ENCODE measurements at regions not wholly inside any gene's neighbourhood (a gene's known extent, or its start where the extent isn't known, plus 50 kb on each side); places are given as distances from the start of the nearest gene placed in this dataset.
A peak's percentile ranks its signal among the peaks of the same experiment; 100 is the strongest.

GRCh38 chr4:3871181-3871852, 105.1 kb downstream of the ADRA2C start:
- no peak for TF ChIP-seq CTCF (IDR thresholded peaks at IDR 0.05)
- Mint-ChIP-seq H3K4me3 (peak overlapping the region; percentile 10), H3K4me1 (peaks cover 0 to 15% of the 10 kb centered on the region in 2 donors), H3K36me3 (no peaks in the 10 kb centered on the region), H3K27ac (no peak overlapping the region), H3K27me3 (ENCODE audit: low read depth in 2 of 2) (peaks cover 59 to 65% of the 10 kb centered on the region in 2 donors), H3K9me3 (no peaks in the 10 kb centered on the region)
- intact Hi-C loops (cut with micrococcal nuclease), result no loop called here
- Histone ChIP-seq H3K4me3 (ENCODE audit: low read length) (no peak overlapping the region), H3K9me3 (ENCODE audit: control insufficient read depth, insufficient read depth, low read length) (no peaks in the 10 kb centered on the region), H3K27ac (ENCODE audit: low read length) (no peak overlapping the region), H3K4me1 (ENCODE audit: control insufficient read depth, insufficient read depth, low read length) (peaks cover 24% of the 10 kb centered on the region), H3K27me3 (ENCODE audit: control insufficient read depth, insufficient read depth, low read length) (peaks cover 57% of the 10 kb centered on the region), H3K36me3 (ENCODE audit: control insufficient read depth, insufficient read depth, low read length) (no peaks in the 10 kb centered on the region)
- WGBS (ENCODE audit: insufficient coverage), result 8% methylated on average over 48 of the region's 53 CpGs
- DNase-seq (peak in 1 of 2 donors; percentile 42), ATAC-seq (peak in 1 of 3 donors; percentile 62)

- intact Hi-C loops (cut with micrococcal nuclease), result no loop called here
- Histone ChIP-seq H3K36me3 (ENCODE audit: control insufficient read depth, insufficient read depth, low read length) (no peaks in the 10 kb centered on the region), H3K9me3 (ENCODE audit: control insufficient read depth, insufficient read depth, low read length) (no peaks in the 10 kb centered on the region), H3K4me3 (ENCODE audit: low read length) (no peak overlapping the region), H3K27ac (ENCODE audit: low read length) (no peak overlapping the region), H3K4me1 (ENCODE audit: control insufficient read depth, insufficient read depth, low read length) (peaks cover 24% of the 10 kb centered on the region), H3K27me3 (ENCODE audit: control insufficient read depth, insufficient read depth, low read length) (peaks cover 64% of the 10 kb centered on the region)
- H3K27me3 Mint-ChIP-seq (ENCODE audit: low read depth in 2 of 2), result peaks cover 64% of the 10 kb centered on the region in 2 donors
- H3K27ac Mint-ChIP-seq, result no peak overlapping the region
- H3K36me3 Mint-ChIP-seq, result peaks cover under 1% of the 10 kb centered on the region
- no peaks in the 10 kb centered on the region for H3K9me3 Mint-ChIP-seq
- no peak for ATAC-seq
- no peak overlapping the region for H3K4me3 Mint-ChIP-seq
- WGBS (ENCODE audit: insufficient coverage), result 13% methylated on average over 52 of the region's 59 CpGs
- DNase-seq, result no peak
- no peak for TF ChIP-seq CTCF (IDR thresholded peaks at IDR 0.05)
- H3K4me1 Mint-ChIP-seq, result peaks cover 0 to 15% of the 10 kb centered on the region in 2 donors
Observed at GRCh38 chr4:3871881-3872833, 106.0 kb downstream of the ADRA2C start.

DNA sequence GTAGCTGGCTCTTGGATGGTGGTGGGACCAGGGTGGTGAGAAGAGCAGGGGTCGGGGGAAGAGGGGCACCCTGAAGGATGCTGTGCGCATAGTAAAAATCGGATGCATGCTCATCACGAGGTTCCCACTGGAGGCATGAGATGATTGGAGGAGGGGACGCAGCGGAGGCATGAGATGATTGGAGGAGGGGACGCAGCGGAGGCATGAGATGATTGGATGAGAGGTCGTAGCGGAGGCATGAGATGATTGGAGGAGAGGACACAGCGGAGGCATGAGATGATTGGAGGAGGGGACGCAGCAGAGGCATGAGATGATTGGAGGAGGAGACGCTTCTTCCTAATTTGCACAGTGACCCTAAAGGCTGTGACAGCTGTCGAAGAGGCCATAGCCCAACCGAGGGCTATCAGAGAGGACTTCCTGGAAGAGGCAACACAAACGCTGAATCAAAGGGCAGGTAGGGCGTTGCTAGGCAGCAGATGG, 106.7 kb downstream of the ADRA2C start:
- peaks cover 7% of the 10 kb centered on the region for H3K36me3 Mint-ChIP-seq
- Histone ChIP-seq H3K9me3 (ENCODE audit: control insufficient read depth, insufficient read depth, low read length) (peaks cover 3% of the 10 kb centered on the region), H3K27ac (ENCODE audit: low read length) (no peak overlapping the region), H3K27me3 (ENCODE audit: control insufficient read depth, insufficient read depth, low read length) (peaks cover 72% of the 10 kb centered on the region), H3K36me3 (ENCODE audit: control insufficient read depth, insufficient read depth, low read length) (no peaks in the 10 kb centered on the region), H3K4me1 (ENCODE audit: control insufficient read depth, insufficient read depth, low read length) (peaks cover 24% of the 10 kb centered on the region), H3K4me3 (ENCODE audit: low read length) (no peak overlapping the region)
- WGBS (ENCODE audit: insufficient coverage), result 72% methylated on average over 17 of the region's 17 CpGs
- intact Hi-C loops (cut with micrococcal nuclease), result no loop called here
- no peaks in the 10 kb centered on the region for H3K9me3 Mint-ChIP-seq
- ATAC-seq (no peak), DNase-seq (no peak)
- H3K4me3 Mint-ChIP-seq, result no peak overlapping the region
- peaks cover 5 to 22% of the 10 kb centered on the region in 2 donors for H3K4me1 Mint-ChIP-seq
- H3K27me3 Mint-ChIP-seq (ENCODE audit: low read depth in 2 of 2), result peaks cover 65 to 68% of the 10 kb centered on the region in 2 donors
- no peak for TF ChIP-seq CTCF (IDR thresholded peaks at IDR 0.05)
- no peak overlapping the region for H3K27ac Mint-ChIP-seq
